GM23338 (cell line): ENCODE measurements at regions not wholly inside any gene's neighbourhood (a gene's known extent, or its start where the extent isn't known, plus 50 kb on each side); places are given as distances from the start of the nearest gene placed in this dataset.

Experiments used
- EZH2 ChIP-seq: fragments of 200-600 bp; sonication (generic); IDR thresholded peaks from one replicate; pipeline ENCODE4 v1.8.0; 2017; ENCODE audit warnings: antibody characterized with exemption, mild to moderate bottlenecking, low read depth; ENCODE audit not compliant: unreplicated experiment
- EZH2phosphoT487 ChIP-seq: fragments of 200-600 bp; sonication (generic); IDR thresholded peaks from one replicate; pipeline ENCODE4 v1.8.1; 2018; ENCODE audit warnings: antibody characterized with exemption; ENCODE audit not compliant: unreplicated experiment
- POLR2AphosphoS5 ChIP-seq: IDR thresholded peaks from 2 replicates; pipeline ENCODE4 v1.6.1; 2016; ENCODE audit warnings: antibody characterized with exemption, low read depth
- TF ChIP-seq, protein P1 (sequence below), 2 experiments: fragments of 200-600 bp in 1 of 2; sonication (generic) in 1 of 2; conservative IDR thresholded peaks; 2 replicates each; pipeline versions ENCODE4 v1.5.1 to v1.6.1; 2016 to 2017; ENCODE audit warnings: antibody characterized with exemption in 2 of 2, low read depth in 2 of 2, mild to moderate bottlenecking in 2 of 2, moderate library complexity in 1 of 2
- TF ChIP-seq, protein P2 (sequence below): IDR thresholded peaks from one replicate; pipeline ENCODE4 v1.6.1; 2018; ENCODE audit warnings: antibody characterized with exemption; ENCODE audit not compliant: unreplicated experiment

DNA sequence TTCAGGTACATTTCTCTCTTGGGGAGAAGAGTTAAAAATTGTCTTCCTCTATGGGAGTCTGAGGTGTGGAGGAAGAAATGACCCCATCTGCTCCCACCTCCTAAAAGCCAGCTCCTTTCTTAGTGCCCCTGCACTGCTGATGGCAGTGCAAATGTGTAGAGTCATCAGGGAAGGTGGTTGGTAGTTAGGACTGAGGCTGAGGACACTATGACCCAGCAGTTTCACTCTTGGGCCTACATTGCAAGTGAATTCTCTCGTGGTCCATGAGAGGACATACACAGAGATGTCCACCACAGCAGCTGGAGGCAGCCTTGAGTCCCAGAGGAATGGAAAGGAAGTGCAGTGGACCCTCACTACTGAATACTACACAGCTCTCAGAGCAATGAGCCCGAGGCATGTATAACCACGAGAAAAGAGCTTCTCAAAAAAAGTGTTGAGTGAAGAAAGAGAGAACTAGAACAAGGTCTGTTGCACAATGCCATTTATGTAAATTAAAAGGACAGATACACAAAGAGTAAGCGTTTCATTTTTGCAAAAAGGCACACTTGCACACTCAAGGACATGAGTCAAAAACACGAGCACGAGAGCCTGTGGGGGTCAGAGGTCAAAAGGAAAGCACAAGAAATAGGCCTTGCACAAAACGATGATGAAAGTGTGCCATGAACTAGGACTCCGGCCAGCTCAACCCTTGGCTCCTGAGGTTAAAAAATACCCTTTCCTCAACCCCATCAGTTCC lies 164.4 kb upstream of the ADRA1D start:
- TF ChIP-seq, protein P1, sequence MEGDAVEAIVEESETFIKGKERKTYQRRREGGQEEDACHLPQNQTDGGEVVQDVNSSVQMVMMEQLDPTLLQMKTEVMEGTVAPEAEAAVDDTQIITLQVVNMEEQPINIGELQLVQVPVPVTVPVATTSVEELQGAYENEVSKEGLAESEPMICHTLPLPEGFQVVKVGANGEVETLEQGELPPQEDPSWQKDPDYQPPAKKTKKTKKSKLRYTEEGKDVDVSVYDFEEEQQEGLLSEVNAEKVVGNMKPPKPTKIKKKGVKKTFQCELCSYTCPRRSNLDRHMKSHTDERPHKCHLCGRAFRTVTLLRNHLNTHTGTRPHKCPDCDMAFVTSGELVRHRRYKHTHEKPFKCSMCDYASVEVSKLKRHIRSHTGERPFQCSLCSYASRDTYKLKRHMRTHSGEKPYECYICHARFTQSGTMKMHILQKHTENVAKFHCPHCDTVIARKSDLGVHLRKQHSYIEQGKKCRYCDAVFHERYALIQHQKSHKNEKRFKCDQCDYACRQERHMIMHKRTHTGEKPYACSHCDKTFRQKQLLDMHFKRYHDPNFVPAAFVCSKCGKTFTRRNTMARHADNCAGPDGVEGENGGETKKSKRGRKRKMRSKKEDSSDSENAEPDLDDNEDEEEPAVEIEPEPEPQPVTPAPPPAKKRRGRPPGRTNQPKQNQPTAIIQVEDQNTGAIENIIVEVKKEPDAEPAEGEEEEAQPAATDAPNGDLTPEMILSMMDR (conservative IDR thresholded peaks at IDR 0.05; ENCODE audit: low read depth in 2 of 2) = no peak
- no peak for TF ChIP-seq EZH2phosphoT487
- TF ChIP-seq, protein P2, sequence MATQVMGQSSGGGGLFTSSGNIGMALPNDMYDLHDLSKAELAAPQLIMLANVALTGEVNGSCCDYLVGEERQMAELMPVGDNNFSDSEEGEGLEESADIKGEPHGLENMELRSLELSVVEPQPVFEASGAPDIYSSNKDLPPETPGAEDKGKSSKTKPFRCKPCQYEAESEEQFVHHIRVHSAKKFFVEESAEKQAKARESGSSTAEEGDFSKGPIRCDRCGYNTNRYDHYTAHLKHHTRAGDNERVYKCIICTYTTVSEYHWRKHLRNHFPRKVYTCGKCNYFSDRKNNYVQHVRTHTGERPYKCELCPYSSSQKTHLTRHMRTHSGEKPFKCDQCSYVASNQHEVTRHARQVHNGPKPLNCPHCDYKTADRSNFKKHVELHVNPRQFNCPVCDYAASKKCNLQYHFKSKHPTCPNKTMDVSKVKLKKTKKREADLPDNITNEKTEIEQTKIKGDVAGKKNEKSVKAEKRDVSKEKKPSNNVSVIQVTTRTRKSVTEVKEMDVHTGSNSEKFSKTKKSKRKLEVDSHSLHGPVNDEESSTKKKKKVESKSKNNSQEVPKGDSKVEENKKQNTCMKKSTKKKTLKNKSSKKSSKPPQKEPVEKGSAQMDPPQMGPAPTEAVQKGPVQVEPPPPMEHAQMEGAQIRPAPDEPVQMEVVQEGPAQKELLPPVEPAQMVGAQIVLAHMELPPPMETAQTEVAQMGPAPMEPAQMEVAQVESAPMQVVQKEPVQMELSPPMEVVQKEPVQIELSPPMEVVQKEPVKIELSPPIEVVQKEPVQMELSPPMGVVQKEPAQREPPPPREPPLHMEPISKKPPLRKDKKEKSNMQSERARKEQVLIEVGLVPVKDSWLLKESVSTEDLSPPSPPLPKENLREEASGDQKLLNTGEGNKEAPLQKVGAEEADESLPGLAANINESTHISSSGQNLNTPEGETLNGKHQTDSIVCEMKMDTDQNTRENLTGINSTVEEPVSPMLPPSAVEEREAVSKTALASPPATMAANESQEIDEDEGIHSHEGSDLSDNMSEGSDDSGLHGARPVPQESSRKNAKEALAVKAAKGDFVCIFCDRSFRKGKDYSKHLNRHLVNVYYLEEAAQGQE = no peak
- TF ChIP-seq EZH2 = no peak
- no peak for TF ChIP-seq POLR2AphosphoS5
